SU-DHL-6 (cell line): ENCODE measurements at regions not wholly inside any gene's neighbourhood (a gene's known extent, or its start where the extent isn't known, plus 50 kb on each side); places are given as distances from the start of the nearest gene placed in this dataset.

Experiments used
- H2AFZ ChIP-seq: fragments of 200-600 bp; sonication (generic); 2 replicates; pipeline ENCODE4 v1.6.1; 2014; ENCODE audit warnings: low read depth, mild to moderate bottlenecking, moderate library complexity, mixed read lengths, antibody characterized with exemption, low read length; ENCODE audit not compliant: severe bottlenecking
- H3F3A ChIP-seq: fragments of 200-600 bp; shearing (Covaris generic); 2 replicates; pipeline ENCODE4 v1.6.0; 2016; ENCODE audit warnings: antibody characterized with exemption, mild to moderate bottlenecking; ENCODE audit not compliant: insufficient read depth
- H3K27ac ChIP-seq: fragments of 200-600 bp; sonication (generic); 2 replicates; pipeline ENCODE4 v1.5.1; 2016; ENCODE audit warnings: low read depth, mild to moderate bottlenecking, low read length, moderate library complexity, mixed read lengths
- H3K27me3 ChIP-seq: fragments of 200-600 bp; sonication (generic), shearing (Covaris generic); 2 replicates; pipeline ENCODE4 v1.6.0; 2014; ENCODE audit warnings: mild to moderate bottlenecking, low read length
- H3K36me3 ChIP-seq: fragments of 200-600 bp; sonication (generic); 2 replicates; pipeline ENCODE4 v1.6.1; 2014; ENCODE audit warnings: mild to moderate bottlenecking, low read length, mixed read lengths
- H3K4me2 ChIP-seq: fragments of 300-600, 200-600 bp; shearing (Covaris generic), sonication (generic); 2 replicates; pipeline ENCODE4 v1.6.0; 2014; ENCODE audit warnings: low read length, low read depth, mild to moderate bottlenecking; ENCODE audit not compliant: poor library complexity, severe bottlenecking
- H3K4me3 ChIP-seq: fragments of 200-600 bp; sonication (generic); 2 replicates; pipeline ENCODE4 v1.5.1; 2014; ENCODE audit warnings: antibody characterized with exemption, low read length, mild to moderate bottlenecking, mixed read lengths; ENCODE audit not compliant: insufficient read depth, poor library complexity, severe bottlenecking
- H3K79me2 ChIP-seq: fragments of 200-600 bp; sonication (generic); 2 replicates; pipeline ENCODE4 v1.6.1; 2014; ENCODE audit warnings: mild to moderate bottlenecking, low read length, moderate library complexity; ENCODE audit not compliant: insufficient read depth
- H3K9ac ChIP-seq: fragments of 200-600 bp; sonication (generic); 2 replicates; pipeline ENCODE4 v1.7.0; 2014; ENCODE audit warnings: mild to moderate bottlenecking, low read length
- H3K9me2 ChIP-seq: fragments of 200-600 bp; sonication (generic); replicated peaks from 2 replicates; pipeline ENCODE4 v1.6.1; 2014; ENCODE audit warnings: low read length; ENCODE audit not compliant: insufficient read depth
- H3K9me3 ChIP-seq: fragments of 200-600 bp; sonication (generic); 2 replicates; pipeline ENCODE4 v1.6.1; 2014; ENCODE audit warnings: low read length, mixed read lengths; ENCODE audit not compliant: insufficient read depth
- H4K20me1 ChIP-seq: fragments of 200-600 bp; sonication (generic); 2 replicates; pipeline ENCODE4 v1.6.1; 2014; ENCODE audit warnings: low read depth, mild to moderate bottlenecking, antibody characterized with exemption, low read length, moderate library complexity, mixed read lengths
- EZH2phosphoT487 ChIP-seq: fragments of 200-600 bp; sonication (generic), shearing (Covaris generic); conservative IDR thresholded peaks from 2 replicates; pipeline ENCODE4 v1.6.1; 2018; ENCODE audit warnings: mild to moderate bottlenecking, antibody characterized with exemption, low read length, moderate library complexity, mixed read lengths
- TF ChIP-seq, protein P1 (sequence below): fragments of 200-600 bp; sonication (generic); IDR thresholded peaks from one replicate; pipeline ENCODE4 v1.5.1; 2017; ENCODE audit warnings: antibody characterized with exemption, mild to moderate bottlenecking, low read length, moderate library complexity; ENCODE audit not compliant: insufficient read depth, poor library complexity, severe bottlenecking

DNA sequence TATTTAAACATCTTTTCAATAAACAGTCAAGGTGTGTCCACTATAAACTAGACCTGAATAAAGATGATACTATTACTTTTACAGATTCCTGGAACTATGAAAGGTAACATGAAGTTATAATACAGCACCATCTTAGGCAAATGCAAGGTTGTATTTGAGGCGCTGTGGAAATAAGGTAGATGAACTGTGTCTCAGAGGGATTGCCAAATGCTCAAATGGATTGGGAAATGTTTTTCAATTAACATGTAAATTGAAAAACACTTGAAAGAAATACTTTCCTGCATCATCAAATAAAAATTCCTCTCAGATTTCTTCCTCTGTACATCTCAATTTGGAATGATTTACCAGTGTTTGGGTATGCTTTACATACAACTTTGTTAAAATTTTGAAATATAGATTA lies 139.4 kb downstream of the DKK1 start:
- Histone ChIP-seq H3F3A (no peaks in the 10 kb centered on the region), H3K9me2 (no peaks in the 10 kb centered on the region), H3K36me3 (no peaks in the 10 kb centered on the region), H3K27me3 (no peaks in the 10 kb centered on the region), H3K4me3 (no peak overlapping the region), H3K79me2 (no peaks in the 10 kb centered on the region), H3K9ac (no peak overlapping the region), H4K20me1 (no peaks in the 10 kb centered on the region), H3K9me3 (no peaks in the 10 kb centered on the region), H3K4me2 (no peak overlapping the region), H3K27ac (no peak overlapping the region), H2AFZ (no peak overlapping the region)
- TF ChIP-seq EZH2phosphoT487 = no peak
- TF ChIP-seq, protein P1, sequence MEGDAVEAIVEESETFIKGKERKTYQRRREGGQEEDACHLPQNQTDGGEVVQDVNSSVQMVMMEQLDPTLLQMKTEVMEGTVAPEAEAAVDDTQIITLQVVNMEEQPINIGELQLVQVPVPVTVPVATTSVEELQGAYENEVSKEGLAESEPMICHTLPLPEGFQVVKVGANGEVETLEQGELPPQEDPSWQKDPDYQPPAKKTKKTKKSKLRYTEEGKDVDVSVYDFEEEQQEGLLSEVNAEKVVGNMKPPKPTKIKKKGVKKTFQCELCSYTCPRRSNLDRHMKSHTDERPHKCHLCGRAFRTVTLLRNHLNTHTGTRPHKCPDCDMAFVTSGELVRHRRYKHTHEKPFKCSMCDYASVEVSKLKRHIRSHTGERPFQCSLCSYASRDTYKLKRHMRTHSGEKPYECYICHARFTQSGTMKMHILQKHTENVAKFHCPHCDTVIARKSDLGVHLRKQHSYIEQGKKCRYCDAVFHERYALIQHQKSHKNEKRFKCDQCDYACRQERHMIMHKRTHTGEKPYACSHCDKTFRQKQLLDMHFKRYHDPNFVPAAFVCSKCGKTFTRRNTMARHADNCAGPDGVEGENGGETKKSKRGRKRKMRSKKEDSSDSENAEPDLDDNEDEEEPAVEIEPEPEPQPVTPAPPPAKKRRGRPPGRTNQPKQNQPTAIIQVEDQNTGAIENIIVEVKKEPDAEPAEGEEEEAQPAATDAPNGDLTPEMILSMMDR = no peak

DNA sequence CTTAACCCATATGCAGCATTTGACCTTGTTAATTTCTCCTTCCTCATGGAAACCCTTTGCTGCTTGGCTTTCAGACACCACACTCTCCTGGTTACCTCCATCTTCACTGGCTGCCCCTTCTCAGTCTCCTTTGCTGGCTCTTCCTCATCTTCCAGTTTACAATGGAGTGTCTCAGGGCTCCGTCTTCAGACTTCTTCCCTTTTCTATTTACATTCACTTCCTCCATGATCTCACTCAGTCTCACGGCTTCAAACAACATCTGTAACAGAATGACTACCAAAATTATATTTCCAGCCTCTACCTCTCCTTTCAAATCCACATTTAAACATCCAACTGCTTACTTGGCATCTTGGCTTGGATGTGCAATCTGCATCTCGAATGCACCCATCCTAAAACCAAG lies 140.4 kb downstream of the DKK1 start:
- Histone ChIP-seq H2AFZ (no peak overlapping the region), H3K36me3 (no peaks in the 10 kb centered on the region), H3K27ac (no peak overlapping the region), H3K4me2 (no peak overlapping the region), H3K9me3 (no peaks in the 10 kb centered on the region), H3K27me3 (no peaks in the 10 kb centered on the region), H4K20me1 (no peaks in the 10 kb centered on the region), H3K4me3 (no peak overlapping the region), H3F3A (no peaks in the 10 kb centered on the region), H3K79me2 (no peaks in the 10 kb centered on the region), H3K9me2 (no peaks in the 10 kb centered on the region), H3K9ac (no peak overlapping the region)
- TF ChIP-seq EZH2phosphoT487 = no peak
- TF ChIP-seq, protein P1 = no peak

DNA sequence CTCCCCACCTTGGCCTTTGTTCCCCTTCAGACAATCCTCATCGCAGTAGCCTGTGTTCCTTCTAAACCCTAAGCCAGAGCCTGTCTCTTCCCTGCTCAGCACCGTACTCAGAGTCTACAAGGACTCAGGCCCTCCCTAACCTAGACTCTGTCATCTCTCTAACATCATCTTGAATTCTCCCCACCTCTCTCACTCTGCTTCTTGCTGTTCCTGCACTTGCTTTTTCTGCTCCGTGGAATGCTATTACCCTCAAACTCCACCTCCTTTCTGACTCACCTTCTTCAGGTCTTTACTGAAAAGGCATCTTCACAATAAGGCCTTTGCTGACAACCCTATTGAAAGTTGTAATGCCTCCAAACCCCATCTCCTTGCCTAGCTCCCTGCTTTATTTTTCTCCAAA lies 141.0 kb downstream of the DKK1 start:
- no peaks in the 10 kb centered on the region for H3K79me2 ChIP-seq
- H3K9me2 ChIP-seq = no peaks in the 10 kb centered on the region
- H3K27me3 ChIP-seq = no peaks in the 10 kb centered on the region
- H3K9ac ChIP-seq = no peak overlapping the region
- H3K9me3 ChIP-seq = no peaks in the 10 kb centered on the region
- no peak overlapping the region for H3K4me3 ChIP-seq
- H2AFZ ChIP-seq = no peak overlapping the region
- no peak overlapping the region for H3K27ac ChIP-seq
- TF ChIP-seq EZH2phosphoT487 = no peak
- TF ChIP-seq, protein P1 = no peak
- H4K20me1 ChIP-seq = no peaks in the 10 kb centered on the region
- no peaks in the 10 kb centered on the region for H3F3A ChIP-seq
- no peak overlapping the region for H3K4me2 ChIP-seq
- no peaks in the 10 kb centered on the region for H3K36me3 ChIP-seq
